Right kidney (tissue), 1 donor: ENCODE measurements at regions not wholly inside any gene's neighbourhood (a gene's known extent, or its start where the extent isn't known, plus 50 kb on each side); places are given as distances from the start of the nearest gene placed in this dataset.
A peak's percentile ranks its signal among the peaks of the same experiment; 100 is the strongest.

Source experiments
- DNase-seq: peaks from one replicate; pipeline ENCODE4 v3.0.0-alpha.2; 2016

DNA sequence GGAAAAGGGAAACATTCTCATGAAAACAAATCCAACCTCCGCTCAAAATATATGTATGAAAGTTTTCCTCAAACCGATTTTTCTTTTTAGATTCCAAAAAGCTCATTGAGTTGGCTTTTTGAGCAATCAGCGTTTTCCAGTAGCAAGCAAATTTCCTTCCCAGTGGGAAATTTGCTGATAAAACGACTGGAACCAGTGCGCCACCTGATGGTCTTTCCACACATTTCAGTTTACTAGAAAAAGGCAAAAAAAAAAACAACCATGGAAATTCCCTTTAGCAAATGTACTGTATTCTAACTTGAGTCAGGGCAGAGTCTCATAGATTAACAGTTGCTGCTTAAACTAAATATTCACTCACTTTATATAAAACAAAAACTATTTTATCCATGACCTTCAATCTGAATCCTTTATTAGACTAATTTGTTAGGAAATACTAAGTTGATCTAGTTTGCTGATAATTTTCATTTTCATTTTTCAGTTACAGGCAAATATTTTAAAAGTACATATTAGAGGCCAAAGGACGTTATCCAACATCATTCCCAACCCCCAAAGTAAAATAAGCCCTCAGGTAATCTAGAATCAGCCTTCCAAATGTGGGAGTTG is 271.5 kb downstream of the FOXA2 start:
- DNase-seq, result peak; percentile 28

DNA sequence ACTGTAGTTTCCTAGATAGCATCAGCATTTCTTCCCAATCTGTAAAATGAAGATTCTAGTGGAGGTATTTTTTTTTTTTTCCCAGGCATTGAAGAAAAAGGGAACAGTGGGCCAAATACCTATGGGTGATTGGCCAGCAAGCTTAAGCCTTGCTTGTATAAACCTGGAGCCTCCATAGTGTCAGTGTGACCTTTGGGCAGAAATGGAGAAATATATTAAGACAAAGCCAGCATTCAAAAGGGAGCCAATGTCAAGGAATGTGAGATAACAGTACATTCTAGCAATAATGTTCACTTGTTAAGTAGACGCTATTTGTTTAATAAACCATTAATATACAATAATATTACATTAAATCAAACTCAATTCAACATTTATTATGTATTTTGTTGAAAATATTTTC is 275.4 kb downstream of the FOXA2 start:
- no peak for DNase-seq

DNA sequence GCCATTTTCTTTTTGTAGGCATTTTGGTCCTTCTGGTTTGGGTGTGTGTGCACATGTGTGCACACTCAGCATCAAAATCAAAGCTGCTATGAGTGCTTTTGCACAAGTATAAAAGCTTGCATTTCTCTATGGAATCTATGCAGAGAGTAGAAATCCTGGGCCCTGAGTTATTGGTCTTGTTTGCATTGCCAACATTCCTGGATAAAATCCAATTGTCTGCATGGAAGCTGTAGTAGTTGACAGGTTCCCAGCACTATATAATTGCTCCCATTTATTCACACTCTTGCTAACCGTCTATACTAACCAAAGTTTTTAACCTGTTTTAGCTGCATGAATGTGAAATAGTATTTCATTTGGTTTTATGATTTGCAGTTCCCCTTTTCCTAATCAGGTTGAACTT is 277.0 kb downstream of the FOXA2 start:
- no peak for DNase-seq

DNA sequence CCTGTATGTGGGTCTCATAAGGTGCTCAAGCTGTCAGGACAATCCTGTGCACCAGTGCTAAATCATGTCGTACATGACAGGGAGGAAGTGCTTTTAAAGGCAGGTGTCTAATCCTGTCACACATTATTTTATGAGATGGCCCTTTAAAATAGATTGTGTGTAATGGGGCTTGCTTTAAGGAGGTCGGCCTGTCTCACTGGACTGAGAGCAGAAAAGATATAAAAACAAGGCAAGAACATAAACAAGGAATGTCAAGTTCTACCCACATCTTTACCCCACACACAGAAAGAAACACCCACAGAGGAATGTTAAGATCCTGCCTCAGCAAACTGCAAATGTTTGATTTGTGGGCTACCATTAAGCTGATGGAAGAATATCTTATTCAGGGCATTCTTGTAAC is 279.0 kb downstream of the FOXA2 start:
- no peak for DNase-seq

DNA sequence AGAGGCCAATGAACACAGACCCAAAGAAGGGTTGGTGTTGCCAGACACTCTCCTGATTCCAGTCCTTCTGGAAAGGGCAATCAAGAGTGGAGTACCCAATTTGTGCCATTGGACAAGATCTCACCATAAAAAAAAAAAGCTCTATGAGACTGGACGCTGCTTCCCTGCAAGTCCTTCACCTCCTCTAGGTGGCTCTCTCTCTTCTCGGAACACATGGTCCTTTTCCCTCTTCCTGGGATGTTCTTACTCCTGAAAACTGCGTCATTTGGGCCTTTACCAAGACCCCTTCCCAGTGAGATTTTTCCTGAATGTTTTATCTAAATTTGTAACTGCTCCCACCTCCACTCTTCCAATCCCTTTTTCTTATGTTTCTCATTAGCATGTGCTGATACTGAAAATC is 280.8 kb downstream of the FOXA2 start:
- no peak for DNase-seq

DNA sequence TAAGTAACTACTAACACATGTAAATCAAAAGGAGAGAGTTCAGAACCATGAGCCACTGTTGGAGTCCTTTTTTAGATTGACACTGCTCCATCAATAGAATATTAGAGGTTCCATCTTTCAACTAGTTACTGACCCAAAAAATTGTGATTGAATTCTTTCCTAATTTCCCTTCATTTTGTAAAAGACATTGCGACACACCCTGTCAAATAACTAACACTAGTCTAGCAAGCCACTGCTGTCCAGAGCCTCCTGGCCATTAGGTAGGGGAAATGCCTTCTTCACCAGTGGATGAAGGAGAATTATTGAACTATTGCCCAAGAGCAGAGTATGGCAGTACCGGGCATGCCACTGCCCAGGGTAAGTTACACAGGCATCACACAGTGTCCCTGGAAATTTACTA is 282.3 kb downstream of the FOXA2 start:
- DNase-seq, result no peak

DNA sequence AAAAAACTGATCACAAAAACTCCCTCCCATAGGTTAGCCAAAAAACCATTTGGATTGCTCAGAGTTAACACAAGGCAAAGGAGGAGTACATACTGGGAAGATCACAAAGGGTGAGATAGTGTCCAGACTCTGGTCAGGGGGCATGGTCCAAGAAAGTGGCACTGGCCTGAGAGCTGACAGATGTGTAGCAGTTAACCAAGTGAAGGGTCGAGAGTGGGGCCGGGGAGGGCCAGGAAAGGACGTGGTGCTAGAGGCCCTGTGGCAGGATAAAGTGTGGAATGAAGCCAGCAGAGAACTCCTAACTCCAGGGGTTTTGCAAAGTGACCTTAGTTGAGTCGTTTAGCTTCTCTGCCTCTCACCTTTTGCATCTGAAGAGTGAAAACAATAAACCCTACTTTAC is 290.5 kb downstream of the FOXA2 start:
- DNase-seq, result no peak

DNA sequence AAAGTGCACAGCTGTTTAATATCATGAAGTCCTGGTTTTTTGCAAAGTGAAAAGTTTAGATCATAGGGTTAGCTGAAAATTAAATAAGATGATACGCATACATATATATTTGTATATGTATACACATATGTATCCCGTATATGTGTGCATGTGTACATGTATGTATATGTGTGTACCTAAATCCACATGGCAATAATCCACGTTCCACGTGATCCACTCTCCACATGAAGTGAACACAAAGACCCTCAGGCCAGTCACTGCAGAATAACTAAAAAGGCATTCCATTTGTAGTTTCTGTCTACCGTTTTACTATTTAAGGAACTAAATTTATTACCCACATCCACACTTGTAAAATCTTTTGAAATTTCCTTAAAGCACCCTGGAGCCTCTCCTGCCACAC is 294.9 kb downstream of the FOXA2 start:
- no peak for DNase-seq

DNA sequence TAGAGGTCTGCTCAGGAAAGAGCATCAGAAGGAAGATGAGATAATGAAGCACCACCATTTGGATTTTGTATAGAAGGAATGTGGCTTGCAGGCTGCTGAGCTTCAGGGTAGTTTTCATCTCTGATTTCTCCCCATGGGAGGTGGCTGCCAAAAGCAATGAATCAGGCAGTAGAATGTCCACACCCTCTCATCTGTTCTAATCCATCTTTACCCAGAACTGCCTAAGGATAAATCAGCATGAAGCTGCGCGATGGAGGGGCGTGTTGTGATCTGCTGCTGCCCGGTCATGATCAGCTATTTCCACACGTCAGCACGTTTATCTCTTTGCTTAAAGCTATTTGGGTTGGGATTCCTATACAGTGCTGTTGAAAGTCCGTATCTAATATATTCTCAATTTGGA is 295.4 kb downstream of the FOXA2 start:
- no peak for DNase-seq

DNA sequence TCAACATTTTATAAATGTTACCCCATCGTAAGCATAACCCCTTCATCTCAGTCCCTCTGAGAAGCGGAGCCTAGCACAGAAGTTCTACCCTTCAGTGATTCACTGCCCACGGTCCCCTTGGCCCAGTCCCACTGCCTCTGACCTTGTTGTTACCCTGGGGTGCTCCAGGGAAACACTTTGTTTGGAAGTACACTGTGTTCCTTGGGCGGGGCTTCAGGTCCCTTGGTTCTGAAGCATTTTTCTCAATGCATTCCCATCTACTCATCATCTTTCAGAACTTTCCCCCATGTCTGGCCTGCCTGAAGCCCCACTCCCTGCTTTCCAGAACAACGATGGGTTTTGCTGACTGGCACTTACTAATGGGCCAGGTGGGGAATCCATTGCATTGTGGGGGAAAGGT is 296.2 kb downstream of the FOXA2 start:
- no peak for DNase-seq

DNA sequence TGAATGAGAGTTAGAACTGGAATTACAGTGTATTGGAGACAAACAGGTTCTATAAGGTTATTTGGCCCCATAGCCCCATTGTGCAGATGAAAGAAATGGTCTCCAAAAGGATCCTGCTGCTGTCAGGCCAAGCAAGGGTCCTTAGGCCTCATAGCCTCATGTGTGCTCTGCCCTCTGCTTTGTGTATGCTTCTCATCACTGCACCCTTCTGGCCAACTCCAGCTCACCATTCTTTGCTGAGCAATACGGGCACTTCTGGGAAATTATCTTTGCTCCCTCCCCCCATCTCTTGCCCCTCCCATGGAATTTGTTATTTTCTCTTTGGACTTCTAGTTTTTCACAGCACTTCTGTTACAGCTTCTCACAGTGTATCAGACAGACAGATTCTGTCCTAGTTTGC is 298.8 kb downstream of the FOXA2 start:
- no peak for DNase-seq

DNA sequence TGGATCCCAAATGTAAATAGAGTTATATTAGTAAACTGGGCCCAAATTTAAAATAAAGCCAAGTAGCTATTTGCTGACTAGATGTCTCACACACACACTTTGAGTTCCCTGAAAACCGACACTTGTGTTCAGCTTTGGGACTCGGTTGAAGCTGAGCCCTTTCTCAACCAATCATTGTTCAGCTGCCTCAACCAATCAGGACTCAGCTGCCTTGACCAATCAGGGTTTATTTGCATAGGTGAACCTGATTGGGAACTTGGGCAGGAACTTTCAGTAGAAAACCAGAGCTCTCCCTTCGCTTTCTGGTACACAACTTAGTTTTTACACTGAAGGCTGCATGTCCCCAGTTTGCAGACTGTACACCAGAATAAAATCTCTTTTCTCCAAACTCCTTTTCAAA is 301.7 kb downstream of the FOXA2 start:
- DNase-seq, result no peak

DNA sequence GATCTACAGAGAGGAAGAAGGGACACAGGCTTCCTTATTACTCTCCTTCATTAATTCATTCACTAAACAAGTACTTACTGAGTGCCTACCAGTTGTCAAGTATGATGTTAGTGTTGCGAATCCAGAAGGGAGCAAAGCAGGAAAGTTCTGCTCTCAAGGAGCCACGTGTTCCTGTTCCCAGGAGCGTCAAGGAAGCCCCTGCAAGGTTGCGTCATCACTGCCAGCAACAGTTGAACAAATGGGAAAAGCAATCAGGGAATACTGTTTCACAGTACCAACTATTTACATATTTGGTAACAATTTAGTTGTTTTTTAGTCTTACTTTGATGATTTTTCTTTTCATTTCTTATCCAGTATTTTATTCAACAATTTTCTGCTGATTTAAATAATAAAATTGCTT is 310.0 kb downstream of the FOXA2 start:
- no peak for DNase-seq

DNA sequence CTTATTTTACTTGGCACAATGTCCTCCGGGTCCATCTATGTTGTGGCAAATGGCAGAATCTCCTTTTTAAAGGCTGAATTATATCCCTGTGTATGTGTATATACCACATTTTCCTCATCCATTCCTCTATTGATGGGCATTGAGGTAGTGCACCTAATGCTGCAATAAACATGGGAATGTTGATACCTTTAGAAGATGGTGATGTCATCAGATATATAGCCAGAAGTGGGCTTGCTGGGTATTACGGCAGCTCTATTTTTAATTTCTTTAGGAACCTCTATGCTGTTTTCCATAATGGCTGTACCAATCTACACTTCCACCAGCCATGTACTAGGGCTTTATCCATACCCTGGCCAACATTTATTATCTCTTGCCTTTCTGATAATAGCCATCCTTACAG is 315.7 kb downstream of the FOXA2 start:
- DNase-seq, result no peak

DNA sequence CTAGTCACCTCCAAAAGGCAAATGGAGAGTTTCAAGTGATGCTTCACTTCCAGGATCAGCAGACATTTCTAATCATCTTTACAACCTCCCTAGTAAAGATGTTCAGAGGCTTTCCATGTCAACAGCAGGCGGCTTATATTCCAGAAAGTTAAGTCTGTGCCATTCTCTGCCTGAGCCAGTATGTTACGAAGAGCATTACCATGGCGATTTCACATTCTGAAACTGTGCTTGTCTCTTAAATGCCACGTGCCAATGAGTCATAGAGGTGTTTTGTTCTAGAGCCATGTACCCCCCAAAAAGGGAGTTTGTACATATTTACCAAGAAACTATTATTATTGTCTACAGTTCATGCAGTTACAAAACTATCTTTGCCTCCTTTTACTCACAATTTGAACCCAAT is 319.5 kb downstream of the FOXA2 start:
- DNase-seq, result no peak

DNA sequence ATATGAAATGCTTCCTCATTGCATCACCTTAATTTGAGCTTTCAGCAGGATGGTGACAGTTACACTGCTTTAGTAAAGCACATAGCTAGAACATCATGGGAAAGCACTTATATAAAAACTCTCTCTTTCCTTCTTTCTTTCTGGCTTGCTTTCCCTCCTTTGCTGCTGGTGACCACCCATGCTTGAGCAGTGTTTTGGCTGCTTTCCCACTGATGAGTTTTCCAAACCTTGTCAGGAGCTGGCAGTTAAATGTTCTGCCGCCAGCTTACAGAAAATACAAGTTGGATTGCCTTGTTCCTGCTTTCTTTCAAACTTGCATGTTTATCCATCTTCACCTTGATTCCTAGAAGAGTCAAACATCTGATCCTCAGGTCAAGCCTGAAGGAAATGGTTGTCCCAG is 323.9 kb downstream of the FOXA2 start:
- DNase-seq, result no peak

DNA sequence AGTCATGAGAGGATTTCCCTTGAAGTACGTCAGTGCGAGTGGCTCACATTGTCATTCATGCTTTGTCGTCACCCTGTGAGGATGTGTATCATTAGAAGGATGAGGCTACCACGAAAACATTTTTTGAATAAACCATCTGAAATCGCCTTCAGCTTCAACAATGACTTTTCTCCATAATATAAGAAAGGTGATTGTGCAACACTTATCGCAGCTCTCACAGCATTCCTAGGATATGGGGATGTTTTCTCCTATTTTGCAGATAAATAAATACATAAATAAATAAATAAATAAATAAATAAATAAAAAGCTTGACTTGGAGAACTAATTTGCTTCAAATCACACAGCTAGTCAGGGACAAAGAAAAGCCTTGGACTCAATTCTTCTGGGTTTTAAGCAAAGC is 326.5 kb downstream of the FOXA2 start:
- no peak for DNase-seq

DNA sequence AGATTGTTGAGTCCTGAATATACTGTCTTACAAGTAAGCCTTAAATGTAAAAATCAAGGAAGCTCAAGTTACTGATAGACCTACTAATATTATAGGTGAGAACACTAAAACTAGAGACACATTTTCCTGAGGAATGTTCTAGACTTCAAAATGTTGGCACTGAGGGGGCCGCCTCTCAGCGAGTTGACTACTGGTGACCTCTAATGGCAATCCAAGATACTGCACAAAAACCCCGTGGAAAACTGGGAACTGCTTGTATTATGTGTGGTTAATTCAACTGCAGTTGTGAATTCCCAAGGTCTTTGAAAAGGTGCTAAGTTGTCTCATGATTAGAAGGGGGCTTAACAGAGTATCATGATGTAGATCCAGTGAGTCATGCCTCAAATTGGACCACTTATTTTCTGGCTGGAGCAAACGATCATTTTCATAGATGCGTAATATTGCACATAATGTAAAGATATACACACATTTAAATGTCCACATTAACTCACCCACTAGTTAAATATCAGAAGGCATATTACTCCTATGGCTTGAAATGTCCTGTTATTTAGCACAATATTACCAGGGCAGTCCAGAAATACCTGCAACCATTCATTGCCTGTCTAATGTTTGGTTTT is 336.2 kb downstream of the FOXA2 start:
- DNase-seq, result no peak

DNA sequence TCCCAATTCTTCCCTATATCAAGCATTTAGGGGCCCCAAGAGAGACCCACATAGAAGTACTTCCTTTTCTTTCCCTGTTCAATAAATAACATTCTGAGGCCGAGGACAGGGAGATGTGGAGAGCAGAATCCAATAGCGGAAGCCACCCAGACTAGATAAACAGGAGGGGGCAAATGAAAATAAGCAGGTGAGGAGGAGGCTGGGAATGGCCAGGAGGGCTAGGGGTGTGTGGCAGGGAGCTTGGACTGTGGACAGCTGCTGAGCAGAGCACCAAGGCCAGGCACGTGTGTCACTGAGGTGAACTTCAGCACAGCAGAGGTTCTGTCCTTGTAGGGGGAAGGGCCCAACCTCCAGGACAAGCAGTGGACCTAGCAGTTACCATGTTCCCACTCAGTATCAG is 339.2 kb downstream of the FOXA2 start:
- no peak for DNase-seq

DNA sequence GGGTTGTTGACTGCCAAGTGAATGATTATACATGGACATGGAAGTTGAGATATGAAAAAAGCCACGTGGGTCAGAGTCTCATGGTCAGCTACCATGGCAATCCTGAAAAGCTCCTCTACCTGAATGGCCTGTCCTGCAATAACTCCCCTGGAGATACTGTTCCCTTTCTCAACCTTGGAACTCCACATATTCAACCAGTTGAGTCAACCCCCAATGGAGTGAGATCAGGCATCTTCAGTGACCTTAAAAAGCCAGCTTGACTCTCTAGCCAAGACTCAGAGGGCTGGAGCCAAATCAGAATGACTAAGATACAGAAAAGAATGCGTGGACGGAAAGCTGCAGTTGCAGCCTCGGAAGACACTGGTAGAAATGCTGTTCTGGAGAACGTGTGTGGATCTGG is 341.3 kb downstream of the FOXA2 start:
- no peak for DNase-seq

DNA sequence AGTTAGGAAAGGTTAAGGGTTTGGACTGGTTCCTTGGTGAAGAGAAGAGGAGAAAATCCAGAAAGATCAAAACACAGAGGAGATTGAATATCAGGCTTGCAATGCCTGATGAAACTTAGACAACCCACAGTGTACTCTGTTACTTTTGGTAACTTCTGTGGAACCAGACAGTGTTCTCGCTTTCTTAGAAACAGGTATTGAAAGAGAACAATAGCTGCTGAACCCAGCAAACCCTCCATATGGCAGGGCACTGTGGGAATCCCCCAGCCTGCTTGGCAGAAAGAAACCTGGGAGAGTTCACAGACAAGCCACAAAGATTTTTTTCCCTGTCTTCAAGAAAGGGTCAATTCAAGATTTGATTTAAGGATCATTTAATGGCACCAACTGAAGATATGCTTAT is 342.8 kb downstream of the FOXA2 start:
- no peak for DNase-seq

DNA sequence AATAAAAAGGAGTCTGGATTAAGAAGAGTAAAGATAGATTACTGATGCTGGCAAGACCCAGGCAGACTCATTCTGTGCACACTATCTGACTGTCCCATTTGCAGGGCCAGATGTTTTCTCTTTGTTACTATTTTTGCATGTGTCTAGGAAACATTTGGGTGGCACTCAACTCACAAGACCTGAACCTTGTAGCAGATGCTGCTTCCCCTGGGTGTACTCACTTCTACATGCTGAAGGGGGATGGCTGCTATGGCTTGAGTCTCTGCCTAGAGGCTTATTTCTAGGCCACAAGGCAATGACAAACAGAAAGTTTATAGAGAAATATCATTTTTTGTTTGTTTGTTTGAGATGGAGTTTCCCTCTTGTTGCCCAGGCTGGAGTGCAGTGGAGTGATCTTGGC is 351.4 kb downstream of the FOXA2 start:
- DNase-seq, result no peak

DNA sequence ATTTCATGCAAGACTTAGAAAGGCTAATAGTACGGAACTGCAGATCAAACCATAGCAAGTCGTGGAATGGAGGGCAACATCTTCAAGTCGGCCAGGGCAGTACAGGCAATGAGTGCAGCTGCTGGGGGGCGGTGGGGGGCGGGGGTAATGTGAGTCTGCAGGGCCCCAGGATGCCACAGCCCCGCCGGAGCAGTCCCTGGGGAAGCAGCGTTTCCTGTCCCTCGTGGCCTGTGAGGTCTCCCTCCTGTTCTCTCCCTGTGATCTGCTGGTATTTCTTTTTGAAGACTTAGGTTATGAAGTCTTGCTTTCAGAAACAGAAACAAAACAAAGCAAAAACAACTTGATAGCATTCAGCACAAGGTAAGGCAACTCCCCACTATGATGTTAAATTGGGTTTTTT is 351.9 kb downstream of the FOXA2 start:
- DNase-seq, result no peak

DNA sequence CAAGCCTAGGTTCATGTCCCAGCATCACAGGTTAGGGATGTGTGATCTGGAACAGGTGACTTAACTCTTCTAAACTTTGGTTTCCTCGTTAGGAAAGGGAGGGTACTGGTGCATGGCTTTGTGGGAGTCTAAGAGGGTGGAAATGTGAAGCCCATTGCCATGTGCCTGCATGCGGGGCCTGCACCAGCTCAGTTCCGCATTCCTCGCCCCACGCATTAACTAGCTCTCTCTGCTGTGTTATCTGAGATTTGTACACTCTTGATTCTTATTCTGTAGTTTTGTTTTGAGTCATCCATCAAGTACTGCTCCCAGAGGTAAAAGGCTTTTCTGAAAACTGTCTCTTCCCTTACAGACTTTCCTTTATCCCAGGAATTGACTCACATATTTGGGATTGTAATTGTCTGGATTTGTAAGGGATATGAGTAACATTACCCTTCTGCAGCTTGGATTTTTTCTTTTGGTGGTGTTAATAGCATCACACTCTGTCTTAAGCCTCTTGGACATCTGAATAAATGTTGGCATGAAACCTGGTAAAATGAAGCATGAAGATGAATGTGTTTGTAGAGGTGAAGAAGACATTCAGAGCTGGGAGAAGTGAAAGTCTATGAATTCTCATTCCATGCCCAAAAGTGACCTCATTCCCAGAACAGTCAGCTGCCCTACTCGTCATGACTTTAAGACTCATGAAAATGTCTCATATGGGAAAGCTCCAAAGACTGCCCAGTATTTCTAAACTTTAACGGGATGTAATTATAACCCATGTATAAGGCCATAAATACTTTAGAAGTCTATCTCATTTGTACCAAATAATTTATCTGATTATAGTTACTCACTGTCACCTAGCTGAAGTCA is 357.3 kb downstream of the FOXA2 start:
- DNase-seq, result no peak
